Mesendoderm (in vitro differentiated cells): ENCODE measurements at regions not wholly inside any gene's neighbourhood (a gene's known extent, or its start where the extent isn't known, plus 50 kb on each side); places are given as distances from the start of the nearest gene placed in this dataset.

Experiments
- DNase-seq: peaks from one replicate; pipeline ENCODE4 v3.0.0; 2013
- H2AK5ac ChIP-seq: 2 replicates; pipeline ENCODE4 v1.6.1; 2013; ENCODE audit warnings: low read length, inconsistent platforms
- H2BK120ac ChIP-seq: 2 replicates; pipeline ENCODE4 v1.6.1; 2013; ENCODE audit warnings: low read depth, mild to moderate bottlenecking, low read length, moderate library complexity, mixed read lengths
- H2BK15ac ChIP-seq: replicated peaks from 2 replicates; pipeline ENCODE4 v1.6.1; 2013; ENCODE audit warnings: low read depth, mild to moderate bottlenecking, moderate library complexity
- H2BK5ac ChIP-seq: 2 replicates; pipeline ENCODE4 v1.6.1; 2013; ENCODE audit warnings: low read length, inconsistent platforms
- H3K18ac ChIP-seq: 2 replicates; pipeline ENCODE4 v1.6.1; 2013; ENCODE audit warnings: mild to moderate bottlenecking, low read length, mixed read lengths
- H3K23ac ChIP-seq: one replicate; pipeline ENCODE4 v1.6.1; 2013; ENCODE audit warnings: low read length
- H3K27ac ChIP-seq: 2 replicates; pipeline ENCODE4 v1.5.1; 2013; ENCODE audit warnings: low read depth, mild to moderate bottlenecking, inconsistent platforms, low read length, moderate library complexity
- H3K27me3 ChIP-seq: 2 replicates; pipeline ENCODE4 v1.6.1; 2013; ENCODE audit warnings: low read length, control low read depth, mild to moderate bottlenecking, inconsistent platforms; ENCODE audit not compliant: insufficient read depth, poor library complexity
- H3K36me3 ChIP-seq: 2 replicates; pipeline ENCODE4 v1.6.1; 2013; ENCODE audit warnings: low read length, inconsistent platforms; ENCODE audit not compliant: control insufficient read depth, insufficient read depth
- H3K4ac ChIP-seq: one replicate; pipeline ENCODE4 v1.6.1; 2013; ENCODE audit warnings: low read depth, mild to moderate bottlenecking, low read length, moderate library complexity
- H3K4me1 ChIP-seq: 2 replicates; pipeline ENCODE4 v1.6.1; 2013; ENCODE audit warnings: low read depth, low read length, inconsistent platforms; ENCODE audit not compliant: control insufficient read depth
- H3K4me2 ChIP-seq: 2 replicates; pipeline ENCODE4 v1.6.1; 2013; ENCODE audit warnings: low read length
- H3K4me3 ChIP-seq: 2 replicates; pipeline ENCODE4 v1.5.1; 2013; ENCODE audit warnings: mild to moderate bottlenecking, low read length
- H3K56ac ChIP-seq: one replicate; pipeline ENCODE4 v1.6.1; 2013; ENCODE audit warnings: low read length
- H3K79me1 ChIP-seq: 2 replicates; pipeline ENCODE4 v1.6.1; 2013; ENCODE audit warnings: low read length, inconsistent platforms
- H3K79me2 ChIP-seq: 2 replicates; pipeline ENCODE4 v1.6.1; 2013; ENCODE audit warnings: mild to moderate bottlenecking, low read length; ENCODE audit not compliant: control insufficient read depth, insufficient read depth
- H3K9ac ChIP-seq: 2 replicates; pipeline ENCODE4 v1.6.1; 2013; ENCODE audit warnings: low read length, inconsistent platforms
- H4K5ac ChIP-seq: one replicate; pipeline ENCODE4 v1.6.1; 2013; ENCODE audit warnings: low read length
- H4K8ac ChIP-seq: one replicate; pipeline ENCODE4 v1.6.1; 2013; ENCODE audit warnings: low read depth, mild to moderate bottlenecking, control low read depth, low read length, moderate library complexity
- WGBS: extraction: QIAGEN DNeasy Blood & Tissue Kit; methylation state at CpG from one replicate; pipeline ENCODE4 v1.1.7; 2013; ENCODE audit warnings: low lambda C conversion rate, missing lambda C conversion rate; ENCODE audit not compliant: insufficient coverage; ENCODE audit errors: extremely low coverage; 5-methylcytosine and 5-hydroxymethylcytosine counted together

DNA sequence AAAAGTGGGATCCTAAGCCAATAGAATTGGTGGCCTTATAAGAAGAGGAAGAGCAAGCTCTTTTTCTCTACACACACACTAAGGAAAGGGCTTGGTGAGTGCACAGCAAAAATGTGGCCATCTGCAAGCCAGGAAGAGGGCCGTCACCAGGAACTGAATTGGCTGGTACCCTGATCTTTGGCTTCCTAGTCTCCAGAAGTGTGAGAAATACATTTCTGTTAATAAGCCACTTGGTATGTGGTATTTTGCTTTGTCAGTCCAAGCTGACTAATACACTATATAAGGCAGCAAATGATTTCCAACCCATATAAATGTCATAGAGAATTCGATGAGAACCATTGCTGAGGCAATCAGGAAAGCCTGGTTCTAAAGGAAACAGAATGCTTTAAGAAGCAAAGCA, 816.3 kb upstream of the SEMA6D start:
- H2BK15ac ChIP-seq: no peak overlapping the region
- no peaks in the 10 kb centered on the region for H3K36me3 ChIP-seq
- H4K5ac ChIP-seq: no peak overlapping the region
- no peak overlapping the region for H3K56ac ChIP-seq
- H3K9ac ChIP-seq: no peak overlapping the region
- H3K18ac ChIP-seq: no peak overlapping the region
- no peak overlapping the region for H3K4me2 ChIP-seq
- no peak overlapping the region for H4K8ac ChIP-seq
- no peak overlapping the region for H3K4ac ChIP-seq
- no CpG with 5 or more reads among the region's 2 CpGs for WGBS
- H3K79me2 ChIP-seq: no peaks in the 10 kb centered on the region
- no peaks in the 10 kb centered on the region for H3K27me3 ChIP-seq
- H2BK5ac ChIP-seq: no peak overlapping the region
- no peak for DNase-seq
- H3K4me3 ChIP-seq: no peak overlapping the region
- H3K23ac ChIP-seq: no peak overlapping the region
- H2BK120ac ChIP-seq: no peak overlapping the region
- H3K4me1 ChIP-seq: no peaks in the 10 kb centered on the region
- no peaks in the 10 kb centered on the region for H3K79me1 ChIP-seq
- H2AK5ac ChIP-seq: no peak overlapping the region
- H3K27ac ChIP-seq: no peak overlapping the region

- H2BK15ac ChIP-seq: no peak overlapping the region
- no peak overlapping the region for H3K4ac ChIP-seq
- H4K5ac ChIP-seq: no peak overlapping the region
- no peak overlapping the region for H3K9ac ChIP-seq
- H3K27me3 ChIP-seq: no peaks in the 10 kb centered on the region
- no peak overlapping the region for H3K56ac ChIP-seq
- H2BK5ac ChIP-seq: no peak overlapping the region
- no peak overlapping the region for H2AK5ac ChIP-seq
- no peak overlapping the region for H3K18ac ChIP-seq
- WGBS: no CpG with 5 or more reads among the region's 3 CpGs
- no peak overlapping the region for H3K4me2 ChIP-seq
- H3K4me1 ChIP-seq: no peaks in the 10 kb centered on the region
- H3K79me1 ChIP-seq: no peaks in the 10 kb centered on the region
- H3K23ac ChIP-seq: no peak overlapping the region
- no peaks in the 10 kb centered on the region for H3K36me3 ChIP-seq
- no peak overlapping the region for H3K27ac ChIP-seq
- DNase-seq: no peak
- H4K8ac ChIP-seq: no peak overlapping the region
- H2BK120ac ChIP-seq: no peak overlapping the region
- no peaks in the 10 kb centered on the region for H3K79me2 ChIP-seq
- no peak overlapping the region for H3K4me3 ChIP-seq
Measured at GRCh38 chr15:46917721-46918252, 799.5 kb upstream of the SEMA6D start.

DNA sequence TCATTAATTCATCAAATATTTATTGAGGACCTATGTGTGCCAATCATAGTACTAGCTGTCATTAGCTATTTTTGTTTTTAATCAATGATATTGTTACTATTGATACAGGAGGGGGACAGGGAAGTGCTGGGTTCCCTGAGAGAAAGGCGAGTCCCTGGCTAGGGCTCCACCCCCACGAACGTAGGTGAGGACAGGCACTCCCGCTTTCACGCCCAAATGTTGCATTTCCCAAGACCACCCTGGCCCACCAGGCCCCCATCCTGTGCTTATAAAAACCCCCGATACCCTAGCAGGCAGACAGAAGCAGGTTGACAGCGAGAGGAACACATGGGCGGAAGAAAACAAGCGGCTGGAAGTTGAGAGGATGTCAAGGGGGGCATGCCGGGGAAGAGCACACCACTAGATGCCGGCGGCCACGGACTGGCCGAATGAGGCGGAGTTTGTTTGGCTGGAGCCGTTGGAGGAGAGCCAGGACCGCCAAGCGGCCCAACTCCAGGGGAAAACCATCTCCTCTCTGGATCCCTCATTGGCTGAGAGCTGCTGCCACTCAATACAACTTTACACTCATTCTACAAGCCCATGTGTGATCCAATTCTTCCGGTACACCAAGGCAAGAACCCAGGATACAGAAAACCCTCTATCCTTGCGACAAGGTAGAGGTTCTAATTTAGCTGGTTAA, 798.7 kb upstream of the SEMA6D start:
- Histone ChIP-seq H2AK5ac (no peak overlapping the region), H4K5ac (no peak overlapping the region), H3K36me3 (no peaks in the 10 kb centered on the region), H3K23ac (no peak overlapping the region), H3K27ac (no peak overlapping the region), H3K79me2 (no peaks in the 10 kb centered on the region), H3K56ac (no peak overlapping the region), H3K4me3 (no peak overlapping the region), H3K4me1 (no peaks in the 10 kb centered on the region), H3K18ac (no peak overlapping the region), H3K9ac (no peak overlapping the region), H3K4ac (no peak overlapping the region), H2BK120ac (no peak overlapping the region), H2BK5ac (no peak overlapping the region), H2BK15ac (no peak overlapping the region), H3K27me3 (no peaks in the 10 kb centered on the region), H4K8ac (no peak overlapping the region), H3K4me2 (no peak overlapping the region), H3K79me1 (no peaks in the 10 kb centered on the region)
- DNase-seq: no peak
- WGBS: no CpG with 5 or more reads among the region's 20 CpGs

GRCh38 chr15:46921891-46922290, 795.4 kb upstream of the SEMA6D start:
- H3K4me1 ChIP-seq: no peaks in the 10 kb centered on the region
- no peaks in the 10 kb centered on the region for H3K36me3 ChIP-seq
- H3K27ac ChIP-seq: no peak overlapping the region
- H4K8ac ChIP-seq: no peak overlapping the region
- no peak overlapping the region for H2BK120ac ChIP-seq
- no peaks in the 10 kb centered on the region for H3K27me3 ChIP-seq
- H3K4ac ChIP-seq: no peak overlapping the region
- no peak overlapping the region for H3K4me3 ChIP-seq
- no peak overlapping the region for H2BK15ac ChIP-seq
- H3K9ac ChIP-seq: no peak overlapping the region
- H3K79me2 ChIP-seq: no peaks in the 10 kb centered on the region
- no peak overlapping the region for H2BK5ac ChIP-seq
- no CpG with 5 or more reads among the region's 3 CpGs for WGBS
- H4K5ac ChIP-seq: no peak overlapping the region
- H3K79me1 ChIP-seq: no peaks in the 10 kb centered on the region
- H3K56ac ChIP-seq: no peak overlapping the region
- no peak overlapping the region for H2AK5ac ChIP-seq
- H3K18ac ChIP-seq: no peak overlapping the region
- no peak overlapping the region for H3K23ac ChIP-seq
- DNase-seq: no peak
- no peak overlapping the region for H3K4me2 ChIP-seq

DNA sequence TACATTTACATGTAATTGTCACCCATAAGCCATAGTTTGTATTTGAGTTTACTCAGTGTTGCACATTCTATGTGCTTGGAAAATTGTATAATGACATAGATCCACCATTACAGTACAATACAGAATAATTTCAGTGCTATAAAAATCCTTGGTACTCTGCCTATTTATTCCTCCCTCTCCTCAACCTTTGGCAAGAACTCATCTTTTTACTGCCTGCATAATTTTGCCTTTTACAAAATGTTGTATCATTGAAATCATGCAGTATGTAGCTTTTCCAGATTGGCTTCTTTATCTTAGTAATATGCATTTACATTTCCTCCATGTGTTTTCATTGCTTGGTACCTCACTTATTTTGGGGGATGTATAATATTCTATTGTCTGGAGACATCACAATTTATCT, 786.9 kb upstream of the SEMA6D start:
- Histone ChIP-seq H3K4me3 (no peak overlapping the region), H4K8ac (no peak overlapping the region), H3K27me3 (no peaks in the 10 kb centered on the region), H3K27ac (no peak overlapping the region), H3K4me1 (no peaks in the 10 kb centered on the region), H3K4ac (no peak overlapping the region), H3K9ac (no peak overlapping the region), H2BK120ac (no peak overlapping the region), H2BK5ac (no peak overlapping the region), H2AK5ac (no peak overlapping the region), H3K79me1 (no peaks in the 10 kb centered on the region), H4K5ac (no peak overlapping the region), H3K18ac (no peak overlapping the region), H3K79me2 (no peaks in the 10 kb centered on the region), H2BK15ac (no peak overlapping the region), H3K4me2 (no peak overlapping the region), H3K56ac (no peak overlapping the region), H3K23ac (no peak overlapping the region), H3K36me3 (no peaks in the 10 kb centered on the region)
- DNase-seq: no peak

- Histone ChIP-seq H3K79me2 (no peaks in the 10 kb centered on the region), H2BK120ac (no peak overlapping the region), H3K36me3 (no peaks in the 10 kb centered on the region), H4K5ac (no peak overlapping the region), H3K27me3 (no peaks in the 10 kb centered on the region), H2BK15ac (no peak overlapping the region), H3K4me3 (no peak overlapping the region), H3K9ac (no peak overlapping the region), H3K27ac (no peak overlapping the region), H3K79me1 (no peaks in the 10 kb centered on the region), H3K18ac (no peak overlapping the region), H2AK5ac (no peak overlapping the region), H3K4me2 (no peak overlapping the region), H3K4me1 (no peaks in the 10 kb centered on the region), H3K56ac (no peak overlapping the region), H3K23ac (no peak overlapping the region), H3K4ac (no peak overlapping the region), H4K8ac (no peak overlapping the region), H2BK5ac (no peak overlapping the region)
- WGBS: no CpG with 5 or more reads among the region's 4 CpGs
- no peak for DNase-seq
Measured at GRCh38 chr15:46933332-46933731, 784.0 kb upstream of the SEMA6D start.
